ENCODE measurements at regions not wholly inside any gene's neighbourhood (a gene's known extent, or its start where the extent isn't known, plus 50 kb on each side); places are given as distances from the start of the nearest gene placed in this dataset.

GRCh38 chrX:39899059-39899458 is 198.7 kb downstream of the BCOR start:
- no peak overlapping the region for H3K4me3 ChIP-seq (ENCODE audit: low read depth, low read length)
- TF ChIP-seq CTCF (conservative IDR thresholded peaks at IDR 0.05; ENCODE audit: low read depth, low read length) = no peak
- no peak for DNase-seq (ENCODE audit: low read depth)

- no peak for DNase-seq (ENCODE audit: low read depth)
- no peak for TF ChIP-seq CTCF (conservative IDR thresholded peaks at IDR 0.05; ENCODE audit: low read depth, low read length)
- no peak overlapping the region for H3K4me3 ChIP-seq (ENCODE audit: low read depth, low read length)
Observed at GRCh38 chrX:39899856-39900776, 197.6 kb downstream of the BCOR start.

GRCh38 chrX:39900777-39901170 is 197.0 kb downstream of the BCOR start:
- H3K4me3 ChIP-seq (ENCODE audit: low read depth, low read length) = no peak overlapping the region
- TF ChIP-seq CTCF (conservative IDR thresholded peaks at IDR 0.05; ENCODE audit: low read depth, low read length) = no peak
- no peak for DNase-seq (ENCODE audit: low read depth)

- no peak for TF ChIP-seq CTCF (conservative IDR thresholded peaks at IDR 0.05; ENCODE audit: low read depth, low read length)
- no peak for DNase-seq (ENCODE audit: low read depth)
- H3K4me3 ChIP-seq (ENCODE audit: low read depth, low read length) = no peak overlapping the region
Observed at GRCh38 chrX:39903343-39903742, 194.4 kb downstream of the BCOR start.

GRCh38 chrX:39903937-39904336 is 193.8 kb downstream of the BCOR start:
- DNase-seq (ENCODE audit: low read depth) = no peak
- no peak overlapping the region for H3K4me3 ChIP-seq (ENCODE audit: low read depth, low read length)
- no peak for TF ChIP-seq CTCF (conservative IDR thresholded peaks at IDR 0.05; ENCODE audit: low read depth, low read length)

- H3K4me3 ChIP-seq (ENCODE audit: low read depth, low read length) = no peak overlapping the region
- no peak for DNase-seq (ENCODE audit: low read depth)
- no peak for TF ChIP-seq CTCF (conservative IDR thresholded peaks at IDR 0.05; ENCODE audit: low read depth, low read length)
Observed at GRCh38 chrX:39904816-39905537, 192.8 kb downstream of the BCOR start.
